GM18508 (cell line): ENCODE measurements at regions not wholly inside any gene's neighbourhood (a gene's known extent, or its start where the extent isn't known, plus 50 kb on each side); places are given as distances from the start of the nearest gene placed in this dataset.

ENCODE experiments used
- ATAC-seq: cut with Tn5 transposase; IDR thresholded peaks from one replicate; pipeline ENCODE4 v1.9.1; 2021; ENCODE audit warnings: moderate number of reproducible peaks; ENCODE audit not compliant: insufficient read depth, unreplicated experiment

DNA sequence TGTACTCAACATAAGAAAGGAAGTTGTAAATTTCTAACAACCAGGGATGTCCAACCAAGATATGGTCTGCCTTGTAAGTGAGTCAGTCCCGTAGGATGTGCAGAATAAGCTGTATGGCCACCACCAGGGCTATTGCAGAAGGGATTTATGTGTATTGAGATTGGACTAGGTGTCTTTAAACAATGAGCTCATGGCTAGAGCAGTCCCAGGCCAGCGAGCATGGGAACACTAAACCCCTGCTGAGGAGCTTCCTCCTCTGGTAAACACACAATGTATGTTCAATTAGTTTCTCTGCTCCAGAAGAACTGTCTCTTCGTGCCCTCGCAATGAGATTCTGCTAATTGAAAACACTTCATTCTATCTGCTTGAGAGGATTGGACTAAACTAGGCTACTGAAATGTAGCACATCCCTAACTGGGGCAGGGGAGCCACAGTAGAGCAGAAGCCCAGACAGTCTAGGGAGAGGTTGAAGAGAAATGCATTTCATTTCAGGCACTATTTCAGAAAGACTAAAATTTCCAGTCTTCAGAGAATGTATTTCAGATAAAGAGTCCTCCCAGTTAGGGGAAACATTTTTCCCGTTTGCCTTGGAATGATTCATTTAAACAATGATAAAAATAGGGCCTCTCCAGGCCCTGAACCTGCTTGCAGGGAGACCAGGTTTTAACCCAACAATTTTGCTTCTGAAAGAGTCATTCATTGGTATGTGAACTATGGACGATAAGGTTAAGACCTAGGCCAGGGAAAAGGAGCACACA, 154.7 kb downstream of the FAM114A2 start:
- ATAC-seq = no peak

DNA sequence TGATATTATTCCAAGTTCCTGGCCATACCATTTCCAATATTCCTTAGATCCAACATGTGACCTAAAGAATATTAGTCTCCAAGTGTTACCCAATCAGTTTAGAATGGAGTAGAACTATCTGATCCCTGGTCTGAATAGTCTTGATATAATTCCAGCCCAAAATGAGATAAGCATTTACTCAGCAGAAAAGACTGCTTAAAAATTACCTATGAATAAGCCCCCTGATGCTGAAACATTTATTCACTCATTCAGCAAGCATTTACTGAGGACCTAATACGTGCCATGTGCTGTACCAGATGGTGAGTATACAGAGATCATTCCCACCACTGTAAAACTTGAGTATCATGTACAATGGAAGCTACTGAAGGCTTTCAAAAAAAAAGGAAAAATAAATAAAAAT, 157.0 kb downstream of the FAM114A2 start:
- no peak for ATAC-seq

DNA sequence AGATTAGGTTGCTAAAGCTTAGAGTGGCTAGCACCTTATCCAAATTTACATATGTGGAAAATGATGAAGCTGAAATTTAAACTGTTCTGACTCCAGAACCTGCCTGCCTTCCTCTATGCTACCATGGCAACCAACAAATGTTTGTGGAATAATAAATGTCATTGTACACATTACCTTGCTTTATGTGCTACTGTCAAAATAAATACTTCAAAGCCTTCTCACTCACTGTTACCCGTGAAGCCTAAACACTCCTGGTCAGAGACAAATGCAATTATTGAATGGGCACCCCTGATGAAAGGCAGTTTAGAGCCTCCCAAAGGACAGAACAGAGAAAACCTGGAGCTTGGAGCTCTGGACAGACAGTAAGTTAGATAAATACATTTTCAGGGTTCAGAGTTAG, 158.6 kb downstream of the FAM114A2 start:
- no peak for ATAC-seq

- no peak for ATAC-seq
These were observed 159.1 kb downstream of the FAM114A2 start for GRCh38 chr5:153879596-153879995.

DNA sequence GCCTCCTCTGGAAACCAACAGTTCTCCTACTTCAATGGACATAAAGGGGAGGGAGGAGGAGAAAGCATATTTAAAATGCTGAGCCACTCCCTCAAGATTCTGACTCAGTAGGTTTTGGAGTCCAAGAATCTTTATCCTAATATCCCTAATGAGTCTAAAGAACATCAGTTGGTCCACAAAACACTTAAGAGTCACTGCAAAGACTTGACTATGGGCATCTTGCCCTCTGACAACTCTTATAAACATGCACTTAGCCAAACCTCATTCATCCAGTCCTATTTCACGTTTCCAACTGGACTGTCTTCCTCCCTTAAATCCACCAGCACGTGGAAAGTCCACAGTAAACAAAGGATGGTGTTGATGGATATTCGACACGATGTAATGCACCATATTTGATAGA, 172.5 kb downstream of the FAM114A2 start:
- ATAC-seq = no peak

DNA sequence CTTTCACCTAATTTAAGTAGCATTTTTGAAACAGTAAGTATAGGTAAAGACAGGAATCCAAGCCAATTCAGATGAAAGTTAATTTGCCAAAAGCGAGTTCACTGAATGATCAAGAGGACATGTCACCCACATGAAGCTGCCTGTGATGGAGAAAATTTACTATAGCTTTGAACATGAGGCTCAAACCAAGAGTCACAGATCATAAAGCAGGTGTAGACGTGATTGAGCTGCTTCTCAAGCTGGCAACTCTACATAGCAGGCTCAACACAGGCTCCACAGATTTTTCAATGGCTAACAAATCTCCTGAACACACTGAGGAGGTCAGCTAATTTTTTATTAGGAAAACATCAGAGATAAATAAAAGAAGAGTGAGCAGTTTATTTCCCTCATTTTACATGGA, 173.7 kb downstream of the FAM114A2 start:
- ATAC-seq = no peak

GRCh38 chr5:153863951-153864350, 174.8 kb downstream of the FAM114A2 start:
- ATAC-seq = no peak
